Retina (tissue), 1 donor: ENCODE measurements at regions not wholly inside any gene's neighbourhood (a gene's known extent, or its start where the extent isn't known, plus 50 kb on each side); places are given as distances from the start of the nearest gene placed in this dataset.
"Not testable (repeated sequence)": the region's sequence is repeated elsewhere in the genome, so short reads cannot be mapped to it uniquely, and the experiment has no call there.

Source experiments
- DNase-seq: peaks from one replicate; pipeline ENCODE4 v3.0.0-alpha.2; 2016

DNA sequence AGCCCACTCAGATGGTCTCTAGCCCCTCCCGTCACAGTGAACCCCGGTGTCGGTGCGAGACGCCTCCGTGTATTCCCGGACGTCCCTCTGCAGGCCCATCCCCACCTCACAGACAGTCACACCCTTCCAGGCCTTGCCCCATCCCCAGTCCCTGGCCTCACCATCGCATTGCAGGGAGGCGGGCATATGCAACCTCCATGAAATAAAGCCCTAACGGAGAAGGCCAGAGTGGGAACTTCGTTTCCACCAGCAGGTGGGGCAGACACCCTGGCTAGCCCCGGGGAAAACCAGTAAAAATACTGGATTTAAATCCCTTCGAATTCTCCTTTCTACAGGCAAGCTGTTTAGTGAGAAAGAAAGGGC is 154.3 kb downstream of the TMEM121 start:
- not testable (repeated sequence) for DNase-seq

DNA sequence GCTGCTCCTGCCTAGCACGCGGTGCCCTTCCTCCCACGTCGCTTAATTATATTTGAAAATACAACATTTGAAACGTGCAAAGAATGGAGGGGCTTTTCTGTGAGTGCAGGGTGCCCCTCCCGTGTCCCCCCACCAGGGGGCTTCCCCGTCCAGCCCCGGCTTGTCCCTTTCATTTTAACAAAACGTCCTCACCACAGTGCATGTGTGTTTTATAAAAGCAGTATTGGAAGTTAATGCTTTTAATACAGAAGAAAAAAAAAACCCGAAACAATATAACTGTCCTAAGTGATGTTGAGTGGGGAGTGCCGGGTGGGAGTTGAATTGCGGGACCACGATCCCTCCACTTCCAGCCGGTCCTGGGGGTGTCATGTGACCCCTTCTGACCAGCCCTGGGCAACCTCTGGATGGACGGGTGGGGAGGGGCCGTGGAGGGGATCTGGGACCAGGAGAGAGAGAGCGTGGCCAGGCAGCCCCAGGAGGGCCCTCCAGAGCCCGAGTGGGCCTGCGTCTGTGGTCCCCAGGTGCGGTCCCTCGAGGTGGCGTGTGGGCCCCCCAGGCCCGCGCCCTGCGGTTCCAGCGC is 155.3 kb downstream of the TMEM121 start:
- not testable (repeated sequence) for DNase-seq

DNA sequence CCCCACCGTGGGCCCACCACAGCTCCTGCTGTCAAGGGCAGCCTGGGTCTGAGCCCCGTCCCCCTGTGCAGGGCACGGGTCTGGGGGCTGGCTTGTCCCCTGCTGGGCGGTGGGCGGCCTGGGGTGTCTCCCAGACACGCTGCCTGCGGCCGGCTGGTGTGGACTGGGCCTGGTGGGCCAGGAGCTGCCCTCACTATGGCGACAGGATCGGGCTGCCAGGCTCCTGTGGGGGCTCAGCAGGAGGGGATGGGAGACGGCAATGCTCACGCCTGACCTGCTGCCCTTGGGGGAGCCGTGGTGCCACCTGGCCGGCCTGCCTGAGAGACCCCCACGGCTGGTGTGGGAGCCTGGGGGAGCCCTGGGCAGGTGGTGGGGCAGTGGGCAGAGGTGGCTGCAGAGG is 156.1 kb downstream of the TMEM121 start:
- DNase-seq: not testable (repeated sequence)

DNA sequence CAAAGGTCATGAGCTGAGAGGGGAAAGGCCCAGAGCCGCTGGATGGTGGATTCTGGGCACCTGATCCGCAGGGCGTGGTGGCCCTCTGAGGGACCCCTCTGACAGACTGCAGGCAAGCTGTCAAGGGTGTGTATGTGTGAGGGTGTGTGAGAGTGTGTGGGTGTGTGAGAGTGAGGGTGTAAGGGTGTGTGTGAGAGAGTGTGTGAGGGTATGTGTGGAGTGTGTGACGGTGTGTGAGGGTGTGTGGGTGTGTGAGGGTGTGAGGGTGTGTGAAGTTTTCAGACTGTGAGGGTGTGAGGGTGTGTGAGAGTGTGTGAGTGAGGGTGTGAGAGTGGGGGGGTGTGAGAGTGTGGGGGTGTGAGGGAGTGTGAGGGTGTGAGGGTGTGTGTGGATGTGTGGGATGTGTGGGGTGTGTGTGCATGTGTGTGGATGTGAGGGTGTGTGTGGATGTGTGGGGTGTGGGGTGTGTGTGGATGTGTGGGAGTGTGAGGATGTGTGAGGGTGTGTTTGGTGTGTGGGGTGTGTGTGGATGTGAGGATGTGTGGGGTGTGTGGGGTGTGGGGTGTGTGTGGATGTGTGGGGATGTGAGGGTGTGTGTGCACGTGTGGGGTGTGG is 156.7 kb downstream of the TMEM121 start:
- DNase-seq: no peak

DNA sequence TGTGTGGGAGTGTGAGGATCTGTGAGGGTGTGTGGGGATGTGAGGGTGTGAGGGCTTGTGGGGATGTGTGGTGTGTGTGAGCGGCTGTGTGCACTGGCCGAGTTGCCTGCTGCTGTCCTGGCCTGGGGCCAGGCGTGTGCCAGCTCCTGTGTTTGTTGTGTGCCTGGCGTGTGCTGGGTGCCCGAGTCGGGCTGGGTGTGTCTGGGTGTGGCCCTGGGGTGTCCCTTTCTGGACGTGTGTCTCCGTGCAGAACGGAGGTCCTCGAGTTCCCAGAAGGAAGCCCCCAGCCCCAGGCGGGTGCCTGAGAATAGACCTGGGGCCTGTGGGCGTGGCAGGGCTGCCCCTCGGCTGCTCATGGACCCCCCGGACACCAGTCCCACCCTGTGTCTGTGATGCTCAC is 157.7 kb downstream of the TMEM121 start:
- not testable (repeated sequence) for DNase-seq

DNA sequence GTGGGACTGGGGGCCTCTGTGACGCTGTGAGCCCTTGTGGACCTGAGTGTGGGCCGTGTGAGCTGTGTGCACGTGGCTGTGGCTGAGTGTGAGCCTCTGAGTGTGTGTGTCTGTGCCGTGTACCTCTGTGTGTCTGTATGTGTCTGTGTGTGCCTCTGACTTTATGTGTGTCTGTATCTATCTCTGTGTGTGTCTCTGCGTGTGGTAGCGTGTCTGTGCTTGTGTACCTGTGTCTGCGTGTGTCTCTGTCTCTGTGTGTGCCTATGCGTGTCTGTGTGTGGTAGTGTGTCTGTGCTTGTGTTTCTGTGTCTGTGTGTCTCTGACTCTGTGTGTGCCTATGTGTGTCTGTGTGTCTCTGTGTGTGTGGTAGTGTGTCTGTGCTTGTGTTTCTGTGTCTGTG is 158.2 kb downstream of the TMEM121 start:
- not testable (repeated sequence) for DNase-seq

DNA sequence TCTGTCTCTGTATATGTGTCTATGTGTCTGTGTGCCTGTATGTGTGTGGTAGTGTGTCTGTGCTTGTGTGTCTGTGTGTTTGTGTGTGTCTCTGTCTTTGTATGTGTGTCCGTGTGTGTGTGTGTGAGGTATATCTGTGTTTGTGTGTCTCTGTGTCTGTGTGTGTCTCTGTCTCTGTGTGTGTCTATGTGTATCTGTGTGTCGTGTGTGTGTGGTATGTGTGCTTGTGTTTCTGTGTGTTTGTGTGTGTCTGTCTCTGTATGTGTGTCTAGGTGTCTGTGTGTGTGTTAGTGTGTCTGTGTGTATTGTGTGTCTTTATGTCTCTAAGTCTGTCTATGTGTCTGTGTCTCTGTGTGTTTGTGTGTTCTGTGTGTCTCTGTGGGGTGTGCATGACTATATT is 158.6 kb downstream of the TMEM121 start:
- DNase-seq: no peak

DNA sequence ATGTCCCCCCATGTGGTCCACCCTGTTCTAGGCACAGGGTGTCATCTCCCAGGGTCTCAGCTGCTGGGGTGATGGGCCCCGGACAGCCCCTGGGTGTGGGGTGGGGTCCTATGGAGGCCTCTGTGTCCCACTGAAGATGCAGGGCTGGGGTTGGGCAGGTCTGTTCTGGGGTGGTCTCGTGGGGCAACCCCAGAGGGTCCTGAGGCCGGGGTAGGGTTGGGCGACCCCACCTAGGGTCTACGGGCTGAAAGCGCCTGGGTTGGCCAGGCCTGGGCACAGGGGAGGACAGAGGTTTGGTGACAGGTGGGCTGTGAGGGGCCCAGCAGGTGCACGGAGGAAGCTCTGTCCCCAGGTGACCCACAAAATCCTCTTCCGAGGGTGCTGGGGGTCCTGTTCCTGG is 159.2 kb downstream of the TMEM121 start:
- DNase-seq: not testable (repeated sequence)

DNA sequence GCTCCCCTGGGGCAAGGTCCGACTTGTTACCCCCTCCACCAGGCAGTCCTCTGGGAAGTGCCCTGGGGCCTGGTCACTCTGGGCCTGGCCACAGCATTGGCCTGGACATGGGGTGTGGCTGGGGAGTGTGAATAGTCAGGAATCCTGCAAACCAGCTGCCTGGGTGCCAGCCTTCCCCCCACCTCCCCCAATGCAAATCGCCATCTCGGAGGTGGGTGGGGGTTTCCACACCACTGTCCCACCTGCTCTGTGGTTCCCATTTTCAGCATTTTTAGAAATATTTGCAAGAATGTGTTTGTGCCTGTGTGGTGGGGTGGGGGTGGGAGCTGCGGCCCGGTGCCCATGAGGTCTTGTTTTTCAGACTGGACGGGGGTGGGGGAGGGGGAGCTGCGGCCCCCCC is 159.7 kb downstream of the TMEM121 start:
- not testable (repeated sequence) for DNase-seq

DNA sequence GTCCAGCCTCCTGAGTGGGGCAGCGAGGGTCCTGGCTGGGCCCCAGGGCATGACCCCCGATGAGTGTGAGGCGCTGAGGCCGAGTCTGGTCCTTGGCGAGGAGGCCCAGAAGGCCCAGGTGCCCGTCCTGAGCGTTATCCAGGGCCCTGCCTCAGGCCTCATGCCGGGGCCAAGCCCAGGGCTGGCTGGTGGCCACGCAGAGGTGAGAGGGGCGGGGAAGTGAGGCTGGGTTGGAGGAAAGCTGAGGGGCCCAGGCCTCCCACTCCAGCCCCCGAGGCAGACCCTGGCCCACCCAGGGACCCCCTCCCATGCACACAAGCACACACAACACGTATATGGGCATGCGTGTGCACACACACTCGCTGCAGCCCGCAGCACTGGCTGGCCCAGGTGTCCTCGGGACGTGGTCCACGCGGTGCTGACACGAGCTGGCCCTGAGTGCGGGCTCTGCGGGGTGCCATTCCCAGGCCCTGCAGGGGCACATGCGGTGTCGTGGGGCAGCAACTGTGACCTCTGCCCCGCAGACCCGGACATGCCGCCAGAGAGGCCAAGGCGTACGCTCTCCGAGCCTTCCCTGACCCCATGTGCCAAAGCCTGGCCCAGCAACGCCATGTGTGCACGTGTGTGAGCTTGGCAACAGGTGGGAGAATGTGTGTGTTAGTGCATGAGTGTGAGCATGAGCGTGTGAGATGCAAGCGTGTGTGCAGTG is 160.2 kb downstream of the TMEM121 start:
- not testable (repeated sequence) for DNase-seq

DNA sequence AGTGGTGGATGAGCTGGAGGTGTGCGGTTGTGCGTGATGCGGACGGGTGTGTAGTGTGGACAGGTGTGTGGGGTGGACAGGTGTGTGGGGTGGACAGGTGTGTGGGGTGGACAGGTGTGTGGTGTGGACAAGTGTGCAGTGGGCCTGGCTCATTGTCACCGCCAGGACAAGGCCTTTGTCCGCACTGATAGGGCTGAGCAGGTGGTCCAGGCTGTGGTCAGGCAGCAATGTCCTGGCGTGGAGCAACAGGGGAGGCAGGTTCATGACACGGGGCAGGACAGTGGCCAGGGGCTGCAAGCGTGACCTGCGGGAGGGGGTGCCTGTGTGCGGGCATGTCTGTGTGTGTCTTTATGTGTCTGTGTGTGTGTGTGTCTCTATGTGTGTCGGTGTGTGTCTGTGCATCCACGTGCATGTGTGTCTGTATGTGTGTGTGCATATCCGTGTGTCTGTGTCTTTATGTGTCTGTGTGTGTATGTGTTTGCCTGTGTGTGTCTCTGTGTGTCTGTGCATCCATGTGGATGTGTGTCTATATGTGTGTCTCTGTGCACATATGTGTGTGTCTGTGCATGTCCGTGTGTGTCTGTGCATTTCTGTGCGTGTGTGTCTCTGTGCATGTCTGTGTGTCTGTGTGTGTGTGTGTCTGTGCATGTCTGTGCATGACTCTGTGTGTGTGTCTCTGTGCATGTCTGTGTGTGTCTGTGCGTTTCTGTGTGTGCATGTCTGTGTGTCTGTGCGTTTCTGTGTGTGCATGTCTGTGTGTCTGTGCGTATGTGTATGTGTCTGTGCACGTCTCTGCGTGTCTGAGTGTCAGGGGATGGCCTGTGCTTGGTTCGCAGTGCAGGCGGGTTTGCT is 161.0 kb downstream of the TMEM121 start:
- DNase-seq: not testable (repeated sequence)

DNA sequence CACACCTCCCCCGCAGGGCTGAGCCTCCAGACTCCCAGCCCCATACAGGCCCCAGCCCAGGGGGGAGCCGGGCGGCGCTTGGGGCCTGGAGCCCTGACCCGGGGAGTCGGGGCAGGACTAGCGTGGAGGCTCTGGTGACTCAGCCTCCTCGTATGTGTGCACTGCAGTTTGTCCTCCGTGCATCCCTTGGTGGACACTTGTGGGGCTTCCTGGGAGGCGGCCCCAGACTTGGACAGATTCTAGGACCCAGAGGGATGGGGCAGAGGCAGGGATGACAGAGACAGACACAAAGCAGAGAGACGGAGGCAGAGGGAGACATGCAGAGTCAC is 161.6 kb downstream of the TMEM121 start:
- not testable (repeated sequence) for DNase-seq

DNA sequence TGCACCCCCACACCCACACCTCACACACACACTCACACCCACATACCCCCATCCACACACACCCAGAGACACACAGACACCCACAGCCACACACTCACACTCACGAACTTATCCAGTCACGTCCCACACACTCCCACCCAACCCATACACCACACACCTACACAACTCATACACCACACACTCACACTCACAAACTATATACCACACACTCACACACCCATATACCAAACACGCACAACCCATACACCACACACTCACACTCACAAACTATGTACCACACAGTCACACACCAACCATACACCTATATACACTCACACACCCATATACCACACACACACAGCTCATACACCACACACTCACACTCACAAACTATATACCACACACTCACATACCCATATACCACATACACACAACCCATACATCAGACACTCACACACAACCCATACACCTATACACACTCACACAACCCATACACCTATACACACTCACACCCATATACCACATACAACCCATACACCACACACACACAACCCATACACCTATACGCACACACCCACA is 162.4 kb downstream of the TMEM121 start:
- DNase-seq: not testable (repeated sequence)

DNA sequence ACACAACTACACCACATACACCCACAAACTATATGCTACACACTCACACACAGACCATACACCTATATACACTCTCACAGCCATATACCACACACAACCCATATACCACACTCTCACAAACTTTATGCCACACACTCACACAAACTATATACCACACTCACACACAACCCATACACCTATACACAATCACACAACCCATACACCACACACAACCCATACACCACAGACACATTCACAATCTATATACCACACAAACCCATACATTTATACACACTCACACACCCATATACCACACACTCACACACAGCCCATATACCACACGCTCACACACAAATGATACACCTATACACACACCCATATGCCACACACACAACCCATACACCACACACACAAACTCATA is 163.3 kb downstream of the TMEM121 start:
- DNase-seq: no peak

DNA sequence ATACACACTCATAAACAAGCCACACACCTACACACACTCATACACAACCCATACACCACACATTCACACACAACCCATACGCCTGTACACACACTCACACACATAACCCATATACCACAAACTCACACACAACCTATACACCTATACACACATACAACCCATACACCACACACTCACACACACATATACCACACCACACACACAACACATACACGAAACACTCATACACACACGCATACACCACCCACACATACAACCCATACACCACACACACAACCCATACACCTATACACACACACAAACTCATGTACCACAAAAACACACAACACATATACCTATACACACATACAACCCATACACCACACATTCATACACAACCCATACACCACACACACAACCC is 164.3 kb downstream of the TMEM121 start:
- DNase-seq: no peak

DNA sequence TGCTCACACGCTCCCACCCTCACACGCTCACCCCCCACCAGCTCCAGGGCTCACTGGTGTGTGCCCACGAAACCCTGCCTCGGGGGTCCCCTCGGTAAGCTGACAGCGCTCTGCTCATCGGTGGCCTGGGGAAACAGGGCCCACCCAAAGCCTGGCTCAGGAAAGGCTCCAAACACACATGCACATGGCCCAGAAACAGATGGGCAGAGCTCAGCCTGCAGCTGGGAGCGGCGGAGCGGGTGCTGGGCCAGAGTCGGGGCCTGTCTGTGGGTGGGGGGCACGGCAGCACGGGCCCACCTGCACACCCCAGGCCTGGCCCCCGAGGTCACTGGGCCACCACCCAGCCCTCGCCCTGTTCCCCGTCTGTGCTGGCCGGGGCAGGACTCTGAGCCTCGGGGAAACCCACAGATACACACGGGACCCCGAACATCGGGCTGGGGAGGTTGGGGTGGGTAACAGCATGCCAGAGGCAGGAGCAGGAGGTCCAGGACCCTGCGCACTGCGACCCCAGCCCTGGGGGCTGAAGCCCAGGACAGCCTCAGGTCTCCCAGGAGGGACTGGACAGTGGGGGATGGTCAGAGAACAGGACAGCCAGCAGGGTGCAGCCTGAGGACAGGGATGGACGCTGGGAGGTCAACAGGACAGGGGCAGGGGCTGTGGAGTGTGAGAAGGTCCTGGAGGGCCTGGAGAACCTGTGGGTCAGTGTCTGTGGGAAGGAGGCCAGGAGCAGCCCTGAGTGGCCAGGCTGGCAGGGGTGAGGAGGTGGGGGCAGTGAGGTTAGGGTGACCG is 165.1 kb downstream of the TMEM121 start:
- not testable (repeated sequence) for DNase-seq

DNA sequence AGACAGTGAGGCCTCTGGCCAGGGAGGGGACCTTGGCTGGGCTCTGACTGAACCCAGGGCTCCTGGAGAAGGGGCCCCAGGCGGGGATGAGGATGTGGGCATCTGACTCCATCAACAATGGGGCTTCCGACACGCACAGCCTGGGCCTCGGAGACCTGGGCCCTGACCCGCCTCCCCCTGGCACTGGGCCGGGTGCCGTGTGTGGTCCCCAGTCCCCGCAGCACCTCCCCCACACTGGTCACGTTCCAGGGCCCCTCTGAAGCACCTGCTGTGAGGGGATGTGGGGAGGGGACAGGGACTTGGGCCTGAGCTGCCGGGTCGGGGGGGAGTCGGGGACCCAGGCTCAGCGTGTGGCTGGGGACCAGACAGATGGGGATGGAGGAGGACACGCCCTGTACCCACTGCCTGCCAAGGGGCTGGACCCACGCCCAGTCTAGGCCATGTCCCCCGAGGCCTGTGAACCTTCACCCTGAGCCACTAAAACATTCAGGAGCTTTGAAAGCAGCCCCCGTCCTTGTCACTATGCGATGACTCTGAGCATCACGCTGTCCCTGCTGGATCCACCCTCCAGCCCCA is 165.8 kb downstream of the TMEM121 start:
- DNase-seq: not testable (repeated sequence)

DNA sequence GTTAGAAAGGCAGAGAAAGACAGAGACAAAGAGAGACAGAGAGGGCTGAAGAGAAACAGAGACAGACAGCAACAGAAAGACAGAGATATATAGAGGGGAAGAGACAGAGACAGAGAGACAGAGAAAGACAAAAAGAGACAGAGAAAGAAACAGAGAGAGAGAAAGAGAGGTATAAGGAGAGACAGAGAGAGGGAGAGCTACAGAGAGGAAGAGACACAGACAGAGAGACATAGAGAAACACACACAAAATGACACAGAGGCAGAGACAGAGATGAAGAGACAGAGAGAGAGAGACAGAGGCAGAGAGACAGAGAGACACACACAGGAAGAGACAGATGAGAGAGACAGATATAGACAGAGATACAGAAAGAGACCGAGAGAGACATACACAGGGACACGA is 168.6 kb downstream of the TMEM121 start:
- DNase-seq: no peak

DNA sequence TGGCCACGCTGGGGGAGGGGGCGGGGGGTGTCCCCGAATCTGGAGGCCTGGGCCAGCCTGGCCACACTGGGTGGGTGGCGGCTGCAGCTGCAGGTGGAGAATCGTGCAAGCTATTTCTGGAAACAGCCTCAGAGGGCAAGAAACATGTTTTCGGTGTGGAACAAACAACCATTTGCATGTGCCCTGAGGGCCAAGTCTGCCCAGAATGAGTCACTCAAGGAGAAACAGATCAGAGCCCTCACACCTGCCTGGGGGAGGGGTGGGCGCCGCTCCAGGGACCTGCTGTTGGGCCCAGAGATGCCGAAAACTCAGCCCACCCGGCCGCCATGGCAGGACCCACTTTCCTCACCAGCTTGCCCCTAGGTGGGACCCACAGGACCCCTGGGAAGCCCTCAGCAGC is 170.0 kb downstream of the TMEM121 start:
- DNase-seq: not testable (repeated sequence)

DNA sequence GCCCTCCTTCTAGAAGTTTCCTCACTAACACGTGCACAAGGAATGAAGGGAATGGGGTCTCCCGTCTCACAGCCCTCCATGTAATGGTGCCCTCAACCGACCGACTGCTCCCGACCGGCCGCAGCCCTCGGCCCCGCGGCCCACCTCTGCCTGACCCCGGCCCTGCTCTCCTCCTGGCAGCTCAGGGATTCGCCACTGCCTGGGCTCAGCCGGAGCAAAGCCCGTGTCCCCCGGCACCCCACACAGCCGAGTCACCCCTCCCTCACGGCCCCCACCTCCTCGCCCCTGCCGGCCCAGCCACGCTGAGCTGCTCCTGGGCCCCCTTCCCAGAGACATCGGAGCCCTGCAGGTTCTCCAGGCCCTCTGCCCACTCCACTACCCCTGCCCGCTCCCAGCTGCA is 171.0 kb downstream of the TMEM121 start:
- not testable (repeated sequence) for DNase-seq

DNA sequence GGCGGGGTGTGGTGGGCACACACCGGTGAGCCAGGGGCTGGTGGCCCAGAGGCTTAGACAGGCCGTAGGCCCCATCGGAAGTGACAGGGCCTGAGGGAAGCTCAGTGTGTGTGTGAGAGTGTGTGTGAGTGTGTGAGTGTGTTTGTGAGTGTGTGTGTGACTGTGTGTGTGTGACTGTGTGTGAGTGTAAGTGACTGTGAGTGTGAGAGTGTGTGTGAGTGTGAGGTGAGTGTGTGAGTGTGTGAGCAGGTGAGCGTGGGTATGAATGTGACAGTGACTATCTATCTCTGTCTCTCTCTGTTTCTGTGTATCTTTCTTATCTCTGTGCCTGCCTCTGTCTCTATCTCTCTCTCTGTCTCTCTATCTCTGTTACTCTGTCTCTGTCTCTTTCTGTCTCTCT is 171.6 kb downstream of the TMEM121 start:
- not testable (repeated sequence) for DNase-seq
